HG03342 (cell line): ENCODE measurements at regions not wholly inside any gene's neighbourhood (a gene's known extent, or its start where the extent isn't known, plus 50 kb on each side); places are given as distances from the start of the nearest gene placed in this dataset.

ENCODE experiments used
- ATAC-seq: cut with Tn5 transposase; IDR thresholded peaks from one replicate; pipeline ENCODE4 v1.9.1; 2021; ENCODE audit warnings: mild to moderate bottlenecking, moderate library complexity; ENCODE audit not compliant: unreplicated experiment

DNA sequence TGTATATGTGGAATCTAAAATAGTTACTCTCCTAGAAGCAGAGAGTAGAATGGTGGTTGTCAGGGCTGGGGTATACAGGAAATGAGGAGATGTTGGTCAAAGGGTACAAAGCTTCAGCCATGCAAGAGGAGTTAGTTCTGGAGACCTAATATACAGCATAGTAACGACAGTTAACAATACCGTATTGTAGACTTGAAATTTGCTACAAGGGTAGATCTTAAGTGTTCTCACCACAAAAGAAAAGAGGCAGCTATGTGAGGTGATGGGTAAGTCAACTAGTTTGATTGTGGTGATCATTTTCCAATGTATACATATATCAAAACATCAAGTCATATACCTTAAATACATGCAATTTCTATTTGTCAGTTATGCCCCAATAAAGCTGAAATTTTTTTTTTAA is 98.2 kb upstream of the CYP1B1 start:
- ATAC-seq, result no peak

DNA sequence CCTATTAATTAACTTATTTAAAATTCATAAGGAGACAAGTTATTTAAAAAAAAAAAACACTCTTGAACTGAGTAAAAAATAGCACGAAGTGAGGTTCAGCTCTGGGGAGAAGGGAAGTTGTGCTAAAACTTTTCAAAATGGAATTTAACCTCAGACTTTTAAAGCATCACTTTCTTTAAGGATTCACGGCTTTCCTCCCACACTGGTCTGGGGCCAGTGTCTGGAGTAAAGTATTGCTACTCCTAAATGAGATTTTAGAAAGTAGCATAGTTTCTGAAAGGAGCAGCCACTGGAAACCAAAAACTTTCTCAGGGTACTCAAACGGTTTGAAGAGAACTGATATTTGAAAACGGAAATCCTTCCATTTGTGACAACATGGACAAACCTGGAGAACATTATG is 97.7 kb upstream of the CYP1B1 start:
- no peak for ATAC-seq

DNA sequence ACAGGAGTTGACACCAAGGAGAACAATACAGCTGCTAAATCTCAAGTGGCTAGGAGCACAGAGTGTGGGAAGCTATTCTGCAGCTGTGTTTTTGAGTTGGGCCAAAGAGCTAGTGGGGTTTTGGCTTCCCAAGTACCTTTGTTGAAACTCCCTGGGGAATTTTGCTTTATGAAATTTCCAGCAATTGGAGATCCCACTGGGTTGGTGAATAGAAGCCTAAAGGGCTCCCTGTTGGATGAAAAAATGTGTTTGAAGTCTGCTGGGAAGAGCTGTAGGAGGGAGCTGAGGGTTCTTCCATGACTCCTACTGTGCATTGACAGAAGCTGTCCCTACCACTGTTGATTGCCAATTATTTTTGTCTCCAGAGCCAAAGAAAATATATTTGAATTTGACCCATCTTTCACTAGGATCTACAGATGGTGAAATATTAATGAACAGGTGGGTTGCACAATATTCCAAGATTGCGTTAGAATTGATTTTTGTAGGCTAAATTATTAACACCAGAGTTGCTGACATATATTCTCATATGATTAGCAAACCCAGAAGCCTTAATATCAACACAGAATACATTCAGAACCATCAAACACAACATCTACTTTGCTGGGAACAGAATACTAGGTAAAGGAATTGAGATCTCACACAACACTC is 95.4 kb upstream of the CYP1B1 start:
- no peak for ATAC-seq

DNA sequence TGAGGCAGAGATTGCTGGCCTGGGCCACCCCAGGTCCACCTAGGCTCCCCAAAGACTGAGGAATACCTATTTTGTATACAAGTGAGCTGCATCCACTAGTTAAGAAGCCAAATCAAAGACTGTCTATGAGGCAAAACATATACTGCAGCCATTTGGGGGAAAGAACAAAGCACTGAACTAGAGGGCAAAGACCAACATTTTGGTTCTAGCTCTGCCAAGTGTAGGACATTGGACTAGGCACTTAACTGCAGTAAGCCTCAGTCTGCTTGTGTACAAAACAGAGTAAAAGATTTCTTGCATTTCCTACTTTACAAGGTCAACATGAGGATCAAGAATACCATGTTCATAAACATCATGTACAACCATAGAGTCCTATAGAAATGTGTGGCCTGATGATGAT is 94.8 kb upstream of the CYP1B1 start:
- ATAC-seq, result no peak

DNA sequence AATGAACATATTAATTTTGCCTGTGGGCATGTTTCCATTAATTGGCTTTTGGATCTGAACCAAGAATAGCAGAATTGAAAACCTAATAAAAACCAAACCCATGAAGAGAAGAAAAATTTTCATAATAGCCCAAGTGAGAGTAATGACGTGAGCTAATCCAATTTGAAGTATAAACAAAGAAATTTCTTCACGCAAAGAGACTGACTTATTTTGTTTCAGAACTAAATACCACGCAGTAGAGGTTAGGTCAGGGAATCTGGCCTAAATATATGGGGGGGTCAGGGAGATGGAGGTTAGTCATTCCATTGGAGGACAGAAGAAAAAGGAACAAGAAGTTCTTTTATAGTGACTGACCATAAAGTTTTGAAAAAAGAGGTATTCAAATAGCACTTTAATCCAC is 94.1 kb upstream of the CYP1B1 start:
- no peak for ATAC-seq

DNA sequence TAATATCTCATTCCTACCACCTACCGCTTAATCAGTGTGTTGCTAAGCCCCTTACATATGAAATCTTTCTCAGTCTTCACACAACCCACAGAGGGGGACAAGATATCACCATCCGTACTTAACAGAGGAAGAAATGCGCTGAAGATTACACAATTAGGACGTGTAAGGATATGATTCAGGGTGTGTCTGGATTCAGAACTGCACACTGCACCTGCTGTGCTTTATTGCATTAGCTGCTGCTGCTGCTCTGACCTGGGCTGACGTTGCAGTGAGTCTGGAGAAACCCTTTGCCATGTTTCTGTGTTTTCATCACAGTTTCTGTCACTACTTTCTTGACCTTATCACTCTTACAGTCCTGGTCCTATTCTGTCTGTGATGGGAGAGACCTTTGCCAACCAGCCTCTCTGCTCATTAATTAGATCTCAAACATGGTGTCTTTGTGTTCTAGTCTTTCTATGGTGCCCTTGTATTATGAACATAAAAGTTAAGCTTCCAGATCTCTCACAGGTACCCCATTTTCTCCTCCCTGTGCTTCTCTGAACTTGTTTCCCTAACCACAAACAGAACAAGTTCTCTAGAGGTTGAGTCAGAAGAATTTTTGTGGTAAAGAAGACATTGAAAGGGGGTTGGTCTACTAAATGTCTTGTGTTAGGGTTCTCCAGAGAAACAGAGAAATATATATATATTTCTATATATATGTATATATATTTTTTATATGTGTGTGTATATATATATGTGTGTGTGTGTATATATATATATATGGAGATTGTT is 92.9 kb upstream of the CYP1B1 start:
- no peak for ATAC-seq

DNA sequence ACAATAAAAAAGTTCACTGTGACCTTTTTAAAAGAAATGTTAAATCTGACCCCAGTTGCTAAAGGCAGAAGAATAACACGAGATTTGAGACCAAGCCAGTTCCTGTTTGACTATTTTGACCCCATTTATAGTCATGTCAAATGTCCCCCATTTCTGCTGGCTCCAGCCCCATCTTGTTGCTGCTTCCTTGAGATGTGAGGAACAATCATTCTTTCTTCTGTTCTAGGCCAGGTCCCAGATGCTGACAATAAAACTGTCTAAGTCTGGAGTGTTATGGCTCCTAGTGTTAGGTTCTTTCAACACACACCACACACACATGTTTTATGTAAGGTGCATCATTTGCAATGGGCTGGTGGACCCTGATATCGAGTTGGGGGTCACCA is 92.0 kb upstream of the CYP1B1 start:
- no peak for ATAC-seq

DNA sequence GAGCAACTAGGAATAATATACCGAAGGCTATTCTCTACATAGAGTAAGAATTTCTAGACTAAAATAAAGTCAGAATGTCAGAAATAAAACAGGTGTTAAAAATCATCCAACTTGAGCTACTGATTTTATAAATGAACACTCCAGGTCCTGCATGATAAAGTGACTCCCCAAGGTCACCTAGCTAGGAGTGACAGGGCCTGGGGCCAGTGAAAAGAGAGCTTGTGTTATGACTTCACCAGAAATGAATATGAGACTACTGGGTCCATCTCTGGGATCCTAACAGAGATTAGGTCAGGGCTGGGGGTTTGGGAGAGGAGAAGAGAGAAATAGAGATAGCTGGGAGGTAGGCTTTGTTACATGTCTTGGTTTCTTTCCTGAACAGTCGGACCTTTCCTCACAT is 89.7 kb upstream of the CYP1B1 start:
- ATAC-seq, result no peak

DNA sequence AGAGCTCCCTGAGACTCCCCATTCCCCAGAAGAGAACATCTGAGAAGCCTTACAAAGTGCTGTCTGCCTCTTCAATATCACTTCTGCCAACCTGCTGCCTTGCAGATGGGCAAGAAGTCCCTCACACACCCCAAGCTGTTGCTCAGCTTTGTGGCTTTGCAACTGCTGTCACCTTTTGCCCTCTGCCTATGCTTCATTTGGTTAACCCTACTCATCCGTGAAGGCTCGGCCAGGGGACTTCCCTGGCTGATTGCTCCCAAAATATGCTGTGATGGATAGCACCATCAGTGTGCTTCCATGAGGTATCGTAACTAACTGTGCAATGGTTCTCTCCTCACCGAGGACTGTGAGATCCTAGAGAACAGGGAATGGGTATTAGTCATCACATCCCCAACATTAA is 88.9 kb upstream of the CYP1B1 start:
- peak; percentile 78 for ATAC-seq

DNA sequence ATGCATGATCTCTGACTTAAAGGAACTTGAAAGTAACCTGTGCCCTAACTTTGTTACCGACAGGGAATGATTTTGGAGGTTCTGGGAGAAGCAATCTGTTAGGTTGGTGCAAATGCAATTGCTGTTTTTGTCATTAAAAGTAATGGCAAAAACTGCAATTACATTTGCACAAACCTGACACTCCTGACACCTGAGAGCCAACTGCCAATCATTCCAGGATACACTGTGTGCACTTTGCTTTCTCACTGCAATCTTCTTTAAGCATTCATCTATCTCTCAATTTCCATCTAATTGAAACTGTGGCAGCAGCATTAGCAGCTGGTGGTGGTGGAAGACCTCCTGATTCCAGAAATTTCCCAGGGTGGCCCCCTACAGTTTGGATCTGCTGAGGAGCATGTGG is 87.6 kb upstream of the CYP1B1 start:
- ATAC-seq, result no peak

DNA sequence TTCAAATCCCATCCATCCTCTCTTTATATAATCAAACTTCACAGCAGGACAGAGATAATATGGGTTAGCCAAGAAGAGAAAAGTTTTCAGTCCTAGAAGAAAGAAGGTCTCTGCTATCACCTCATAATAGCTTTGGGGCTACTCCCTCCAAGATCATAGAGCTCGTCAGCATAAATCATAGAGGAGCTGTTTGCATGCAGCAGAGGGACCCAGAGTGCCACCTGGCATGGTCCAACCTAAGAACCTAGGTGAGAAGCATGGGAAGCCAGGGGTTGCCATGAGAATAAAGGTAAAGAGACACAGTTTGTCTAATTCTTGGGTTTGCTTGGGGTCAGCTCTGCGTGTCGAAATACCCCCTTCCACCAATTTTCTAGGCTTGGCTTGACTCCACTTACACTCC is 87.1 kb upstream of the CYP1B1 start:
- no peak for ATAC-seq

DNA sequence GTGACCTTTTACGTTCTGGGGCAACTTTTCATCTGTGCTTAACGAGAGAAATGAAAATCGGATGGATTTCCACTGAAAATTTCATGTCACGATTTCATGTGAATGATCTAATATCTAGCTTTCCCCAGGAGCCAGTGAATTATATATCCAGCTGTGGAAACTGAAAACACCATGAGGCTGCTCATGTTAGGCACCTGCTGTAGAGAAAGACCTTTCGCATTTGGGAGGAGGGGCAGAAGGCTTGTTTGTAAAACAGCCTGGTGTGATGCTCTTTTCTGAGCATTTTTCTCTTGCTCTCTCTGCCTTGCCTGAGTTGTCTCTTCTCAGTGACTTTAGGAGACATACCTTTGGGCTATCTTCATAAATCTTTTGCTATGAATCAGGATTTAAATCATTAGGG is 84.6 kb upstream of the CYP1B1 start:
- no peak for ATAC-seq

DNA sequence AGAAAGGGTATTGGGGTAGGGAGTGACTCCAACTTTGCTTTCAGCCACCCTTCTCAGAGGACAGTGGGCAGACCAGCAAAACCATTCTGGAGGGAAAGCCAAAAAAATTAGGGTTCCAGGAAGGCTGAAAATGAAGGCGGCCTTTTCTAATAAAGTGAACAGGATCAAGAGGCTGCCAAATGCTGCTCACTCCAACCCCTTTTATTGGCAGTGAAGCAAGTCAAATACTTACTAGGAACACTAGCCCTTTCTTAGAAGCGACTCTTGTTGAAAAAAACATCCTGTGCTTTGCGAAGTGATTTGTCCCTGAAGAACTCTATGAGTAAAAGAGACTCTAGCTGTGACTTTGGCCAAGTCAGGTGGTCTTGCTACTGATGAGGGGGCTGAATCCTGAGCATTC is 83.6 kb upstream of the CYP1B1 start:
- ATAC-seq, result no peak

DNA sequence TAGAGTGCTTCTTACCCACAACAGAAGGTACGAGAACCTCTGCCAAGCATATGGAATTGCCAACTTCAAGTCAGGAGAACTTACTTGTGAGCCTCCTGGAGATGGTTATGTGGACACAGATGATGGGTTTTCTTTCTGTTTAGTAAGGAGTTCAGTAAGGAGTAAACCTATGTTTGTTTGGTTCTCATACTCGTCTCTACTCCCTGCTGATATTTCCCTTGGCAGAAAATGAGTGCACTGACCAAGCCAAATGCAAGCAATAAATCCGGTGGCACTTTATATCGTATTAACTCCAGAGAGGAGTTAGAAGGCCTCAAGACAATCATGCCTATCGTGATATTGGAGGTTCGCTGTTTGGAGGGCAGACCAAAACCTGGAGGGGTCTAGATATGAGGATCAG is 83.2 kb upstream of the CYP1B1 start:
- no peak for ATAC-seq

DNA sequence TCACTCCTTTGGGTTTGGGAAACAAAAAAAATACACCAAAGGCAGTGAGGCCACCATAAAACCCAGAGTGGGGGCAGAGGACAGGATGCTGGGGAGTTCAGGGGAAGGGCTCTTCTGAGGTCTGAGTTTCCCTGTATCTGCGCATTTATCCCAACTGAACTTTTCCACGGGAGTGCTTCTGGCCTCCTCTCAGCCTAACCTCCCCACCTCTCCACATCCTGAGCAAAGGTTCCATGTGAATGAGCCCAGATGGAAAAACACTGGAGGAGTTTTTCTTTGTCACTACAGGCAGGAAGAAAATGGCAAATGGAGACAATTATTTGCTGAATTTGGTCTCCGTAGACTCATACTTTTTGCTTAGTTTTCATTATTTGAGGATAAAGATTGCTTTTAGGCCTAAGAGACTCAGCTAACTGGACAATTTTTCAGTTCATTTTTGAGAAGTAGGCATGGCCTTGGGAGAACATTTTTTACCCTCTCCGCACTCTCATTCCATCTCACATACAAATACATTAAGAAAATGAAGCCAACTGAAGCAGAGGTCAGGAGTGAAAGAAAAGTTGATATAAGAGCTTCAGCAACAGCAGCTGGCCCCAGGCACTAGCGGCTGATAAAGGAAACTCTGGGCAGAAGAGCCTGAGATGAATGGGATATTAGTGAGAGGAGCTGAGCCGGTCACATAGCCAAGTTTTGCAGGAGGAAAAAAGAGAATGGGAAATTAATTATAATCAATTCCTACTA is 82.6 kb upstream of the CYP1B1 start:
- ATAC-seq, result no peak

DNA sequence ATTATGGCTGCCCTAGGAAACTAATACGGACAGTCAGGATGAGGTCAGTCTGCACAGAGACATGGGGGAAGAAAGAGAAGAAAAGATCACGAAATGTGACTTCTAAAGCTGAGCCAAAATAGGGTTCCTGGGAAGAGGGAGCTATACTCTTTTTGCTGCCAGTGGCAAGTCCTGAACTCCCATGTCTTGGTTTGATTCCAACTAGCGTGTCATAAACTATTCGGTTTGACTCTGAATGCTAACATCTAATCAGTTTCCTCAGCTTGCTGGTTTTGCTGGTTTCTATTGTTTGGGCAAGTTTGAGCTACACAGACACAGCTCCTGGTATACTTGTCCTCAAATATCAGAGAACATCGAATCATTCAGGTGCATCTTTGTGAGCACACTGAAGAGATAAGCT is 80.5 kb upstream of the CYP1B1 start:
- ATAC-seq, result no peak

DNA sequence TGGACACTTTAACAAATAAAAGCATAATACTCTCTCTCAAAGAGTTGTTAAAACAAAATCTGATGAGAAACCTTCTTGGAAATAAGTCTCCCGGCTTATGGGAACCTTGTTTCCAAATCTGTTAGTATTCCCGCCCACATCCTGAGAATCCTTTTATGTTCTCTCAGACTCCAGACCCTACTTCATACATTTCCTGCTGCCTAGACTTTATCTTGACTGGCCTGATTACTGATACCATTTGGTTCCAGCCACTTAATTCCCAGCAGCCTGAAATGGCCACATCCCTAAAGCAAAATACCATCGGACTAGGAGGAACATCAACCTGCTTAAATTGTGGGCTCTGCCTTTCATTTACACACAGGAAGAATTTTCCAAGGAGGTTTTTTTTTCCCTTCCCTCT is 79.1 kb upstream of the CYP1B1 start:
- ATAC-seq, result no peak

DNA sequence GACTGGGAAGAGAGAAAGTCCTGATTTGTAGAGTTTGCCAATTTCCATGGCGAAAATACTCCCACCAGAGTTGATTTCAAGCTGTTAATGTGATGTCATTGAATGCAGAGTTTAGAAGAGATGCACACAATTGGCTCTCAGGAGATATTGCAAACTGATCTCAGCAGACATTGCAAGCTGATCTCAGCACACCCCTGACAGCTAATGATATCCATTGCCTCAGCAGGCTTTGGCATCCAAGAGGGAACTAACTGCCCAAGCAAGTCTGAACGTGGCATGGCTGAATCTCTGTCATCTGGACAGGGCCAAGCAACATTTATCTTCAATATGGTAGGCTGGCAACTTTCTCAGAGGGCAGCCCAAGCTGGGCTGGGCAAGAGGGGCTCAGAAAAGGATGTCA is 78.4 kb upstream of the CYP1B1 start:
- ATAC-seq, result no peak

DNA sequence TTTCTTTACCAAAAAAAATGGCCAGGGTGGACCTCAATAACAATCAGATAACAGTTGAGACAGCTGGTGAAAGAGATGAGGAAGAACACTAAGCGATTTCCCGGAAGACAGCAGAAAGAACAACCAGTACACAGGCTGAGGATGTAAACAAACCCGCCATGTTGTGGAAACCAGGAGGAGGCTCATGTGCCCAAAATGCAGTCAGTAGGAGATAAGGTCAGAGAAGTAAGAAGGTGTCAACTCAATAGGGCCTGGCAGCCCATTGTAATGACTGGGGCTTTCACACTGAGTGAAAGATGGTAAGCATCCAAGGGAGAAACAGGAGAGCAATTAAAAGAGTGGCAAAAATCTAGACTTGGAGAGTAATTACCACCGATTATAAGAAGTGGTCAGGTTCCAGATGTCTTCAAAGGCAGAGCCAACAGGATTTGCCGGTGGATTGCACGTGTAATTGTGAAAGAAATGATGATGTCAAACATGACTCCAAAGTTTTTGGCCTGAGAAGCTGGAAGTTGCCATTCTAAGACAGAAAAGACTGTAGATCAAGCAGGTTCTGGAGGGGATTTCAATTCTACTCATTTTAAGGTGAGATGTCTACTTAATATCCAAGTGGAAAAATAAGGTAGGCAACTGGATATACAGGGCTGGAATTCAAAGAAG is 77.7 kb upstream of the CYP1B1 start:
- no peak for ATAC-seq

DNA sequence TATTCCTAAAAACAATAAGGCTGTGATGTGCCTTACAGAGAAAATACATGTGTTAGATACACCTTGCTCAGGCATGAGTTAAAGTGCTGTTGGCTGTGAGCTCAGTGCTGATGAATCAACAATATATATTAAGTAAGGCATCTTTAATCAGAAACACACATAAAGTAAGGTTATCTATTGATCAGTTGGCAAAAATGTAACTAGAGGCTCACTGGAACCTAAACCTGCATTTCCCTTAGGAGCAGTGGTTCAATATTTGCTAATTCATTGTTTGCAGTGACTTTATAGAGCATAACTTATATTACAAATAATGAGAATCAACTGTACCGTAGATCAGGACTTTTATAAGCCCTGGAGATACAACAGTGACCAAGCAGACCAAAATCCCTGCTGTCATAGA is 77.0 kb upstream of the CYP1B1 start:
- no peak for ATAC-seq

DNA sequence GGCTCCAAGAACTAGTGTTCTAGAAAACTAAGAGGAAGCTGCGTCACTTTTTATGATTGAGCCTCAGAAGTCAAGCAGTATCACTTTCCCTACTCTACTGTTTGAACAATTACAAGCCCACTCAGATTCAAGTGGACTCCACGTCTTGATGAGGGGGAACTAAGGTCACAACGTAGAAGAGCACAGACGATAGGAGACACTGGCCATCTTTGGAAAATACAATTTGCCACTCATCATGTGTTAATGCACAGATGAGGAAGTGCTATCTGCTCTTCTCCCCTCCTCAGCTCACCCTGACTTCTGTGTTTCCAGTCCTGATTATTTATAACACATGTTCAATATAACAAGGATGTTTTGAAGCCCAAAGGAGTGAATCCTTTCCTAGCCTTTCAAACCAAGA is 76.1 kb upstream of the CYP1B1 start:
- no peak for ATAC-seq

DNA sequence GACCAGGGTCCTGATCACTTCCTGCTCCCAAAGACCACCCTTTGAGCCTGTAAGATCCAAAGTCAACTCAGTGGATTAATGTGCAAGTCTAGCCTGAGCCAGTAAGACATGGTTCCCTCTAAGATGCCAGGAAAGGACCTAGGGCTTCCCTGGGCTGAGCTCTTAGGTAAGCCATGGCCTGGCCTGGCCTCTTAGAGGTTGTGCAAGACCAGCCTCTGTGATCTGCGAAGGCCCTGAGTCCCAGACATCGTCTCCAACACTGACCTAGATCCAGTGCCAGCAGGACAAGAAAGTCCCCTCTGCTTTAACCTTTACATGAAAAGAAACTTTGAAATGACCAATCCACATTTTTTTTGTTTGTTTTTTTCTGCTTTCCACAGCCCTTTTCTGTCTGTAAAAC is 73.6 kb upstream of the CYP1B1 start:
- no peak for ATAC-seq
